GM21423 (cell line): ENCODE measurements at regions not wholly inside any gene's neighbourhood (a gene's known extent, or its start where the extent isn't known, plus 50 kb on each side); places are given as distances from the start of the nearest gene placed in this dataset.
A peak's percentile ranks its signal among the peaks of the same experiment; 100 is the strongest.

Source experiments
- ATAC-seq: cut with Tn5 transposase; IDR thresholded peaks from one replicate; pipeline ENCODE4 v1.9.1; 2021; ENCODE audit warnings: mild to moderate bottlenecking, moderate library complexity; ENCODE audit not compliant: unreplicated experiment

GRCh38 chr11:79794057-79794456, 353.2 kb upstream of the TENM4 start:
- ATAC-seq = no peak

- ATAC-seq = no peak
Observed at GRCh38 chr11:79786961-79787360, 346.1 kb upstream of the TENM4 start.

- ATAC-seq = no peak
Observed at GRCh38 chr11:79783833-79784232, 343.0 kb upstream of the TENM4 start.

- ATAC-seq = no peak
Observed at GRCh38 chr11:79768343-79768742, 327.5 kb upstream of the TENM4 start.

GRCh38 chr11:79762279-79762921, 321.6 kb upstream of the TENM4 start:
- ATAC-seq = no peak

GRCh38 chr11:79758325-79758724, 317.5 kb upstream of the TENM4 start:
- no peak for ATAC-seq

- no peak for ATAC-seq
Observed at GRCh38 chr11:79747406-79747805, 306.6 kb upstream of the TENM4 start.

GRCh38 chr11:79744941-79745340, 304.1 kb upstream of the TENM4 start:
- ATAC-seq = no peak

- no peak for ATAC-seq
Observed at GRCh38 chr11:79742176-79742575, 301.3 kb upstream of the TENM4 start.

- ATAC-seq = no peak
Observed at GRCh38 chr11:79739591-79739990, 298.8 kb upstream of the TENM4 start.

GRCh38 chr11:79727221-79727620, 286.4 kb upstream of the TENM4 start:
- no peak for ATAC-seq

- ATAC-seq = no peak
Observed at GRCh38 chr11:79720115-79720514, 279.3 kb upstream of the TENM4 start.

- ATAC-seq = peak; percentile 55
Observed at GRCh38 chr11:79708319-79708932, 267.6 kb upstream of the TENM4 start.

GRCh38 chr11:79705648-79706047, 264.8 kb upstream of the TENM4 start:
- ATAC-seq = no peak

GRCh38 chr11:79702303-79702702, 261.5 kb upstream of the TENM4 start:
- no peak for ATAC-seq

GRCh38 chr11:79699246-79699645, 258.4 kb upstream of the TENM4 start:
- no peak for ATAC-seq

- ATAC-seq = peak; percentile 67
Observed at GRCh38 chr11:79697905-79698304, 257.1 kb upstream of the TENM4 start.

GRCh38 chr11:79694368-79694767, 253.5 kb upstream of the TENM4 start:
- ATAC-seq = no peak

- no peak for ATAC-seq
Observed at GRCh38 chr11:79691445-79691844, 250.6 kb upstream of the TENM4 start.

GRCh38 chr11:79686703-79687419, 246.0 kb upstream of the TENM4 start:
- ATAC-seq = no peak

- no peak for ATAC-seq
Observed at GRCh38 chr11:79683930-79684329, 243.1 kb upstream of the TENM4 start.

GRCh38 chr11:79678780-79679452, 238.1 kb upstream of the TENM4 start:
- ATAC-seq = no peak
